H1 (cell line): ENCODE measurements at regions not wholly inside any gene's neighbourhood (a gene's known extent, or its start where the extent isn't known, plus 50 kb on each side); places are given as distances from the start of the nearest gene placed in this dataset.

Experiments used
- ASH2L ChIP-seq: fragments of 200-600, 300-600 bp; sonication (generic); IDR thresholded peaks from one replicate; pipeline ENCODE4 v1.7.1; 2017; ENCODE audit warnings: low read length
- CHD7 ChIP-seq: fragments of 300-600 bp; sonication (generic); IDR thresholded peaks from 2 replicates; pipeline ENCODE4 v1.7.1; 2012; ENCODE audit warnings: low read length, moderate library complexity, mild to moderate bottlenecking, inconsistent platforms; ENCODE audit not compliant: insufficient replicate concordance
- POU5F1 ChIP-seq: IDR thresholded peaks from 2 replicates; pipeline ENCODE4 v1.6.1; 2011; ENCODE audit warnings: low read depth, mild to moderate bottlenecking, low read length, moderate library complexity
- SIX5 ChIP-seq: IDR thresholded peaks from 2 replicates; pipeline ENCODE4 v1.6.1; 2011; ENCODE audit warnings: mild to moderate bottlenecking, low read depth, low read length
- TAF1 ChIP-seq: IDR thresholded peaks from 2 replicates; pipeline ENCODE4 v1.6.1; 2011; ENCODE audit warnings: mild to moderate bottlenecking, low read depth, low read length
- TAF7 ChIP-seq: optimal IDR thresholded peaks from 2 replicates; pipeline ENCODE3; 2011; ENCODE audit warnings: low read depth, mild to moderate bottlenecking, inconsistent platforms, low read length, moderate library complexity, borderline replicate concordance
- TEAD4 ChIP-seq: IDR thresholded peaks from 2 replicates; pipeline ENCODE4 v1.6.1; 2012; ENCODE audit warnings: low read depth, low read length, inconsistent platforms, mixed read lengths
- YY1 ChIP-seq: IDR thresholded peaks from 2 replicates; pipeline ENCODE4 v1.6.1; 2011; ENCODE audit warnings: low read depth, mild to moderate bottlenecking, low read length
- ZNF274 ChIP-seq: IDR thresholded peaks from 2 replicates; pipeline ENCODE4 v1.7.0; 2012; ENCODE audit warnings: low read length, borderline replicate concordance; ENCODE audit errors: extremely low read depth

- TF ChIP-seq CHD7 = no peak
- no peak for TF ChIP-seq YY1
- TF ChIP-seq TAF7 = no peak
- no peak for TF ChIP-seq SIX5
- TF ChIP-seq TEAD4 = no peak
- no peak for TF ChIP-seq ZNF274
- no peak for TF ChIP-seq POU5F1
- 0 out of 2 replicates have a peak, but pooled peaks have one; percentile 47 for TF ChIP-seq TAF1
- no peak for TF ChIP-seq ASH2L
These were observed 87.5 kb upstream of the RHOU start (continued) for GRCh38 chr1:228647523-228648444.
